HG02885 (cell line): ENCODE measurements at regions not wholly inside any gene's neighbourhood (a gene's known extent, or its start where the extent isn't known, plus 50 kb on each side); places are given as distances from the start of the nearest gene placed in this dataset.

Experiments used
- ATAC-seq: cut with Tn5 transposase; IDR thresholded peaks from one replicate; pipeline ENCODE4 v1.9.1; 2021; ENCODE audit warnings: mild to moderate bottlenecking; ENCODE audit not compliant: unreplicated experiment, poor library complexity

GRCh38 chr19:30227012-30227621 is 145.1 kb upstream of the ZNF536 start:
- ATAC-seq, result no peak

- peak; percentile 84 for ATAC-seq
These were observed 144.5 kb upstream of the ZNF536 start for GRCh38 chr19:30227661-30228112.

GRCh38 chr19:30228113-30228834 is 143.9 kb upstream of the ZNF536 start:
- ATAC-seq, result no peak

- no peak for ATAC-seq
These were observed 143.2 kb upstream of the ZNF536 start for GRCh38 chr19:30228835-30229524.

GRCh38 chr19:30229525-30230174 is 142.5 kb upstream of the ZNF536 start:
- no peak for ATAC-seq

GRCh38 chr19:30231408-30232318 is 140.5 kb upstream of the ZNF536 start:
- ATAC-seq, result no peak

- no peak for ATAC-seq
These were observed 138.8 kb upstream of the ZNF536 start for GRCh38 chr19:30233375-30233774.

- ATAC-seq, result no peak
These were observed 136.2 kb upstream of the ZNF536 start for GRCh38 chr19:30235946-30236345.

GRCh38 chr19:30236587-30236986 is 135.6 kb upstream of the ZNF536 start:
- ATAC-seq, result no peak

GRCh38 chr19:30237140-30237539 is 135.0 kb upstream of the ZNF536 start:
- no peak for ATAC-seq

GRCh38 chr19:30240904-30241695 is 131.1 kb upstream of the ZNF536 start:
- ATAC-seq, result no peak

- no peak for ATAC-seq
These were observed 127.7 kb upstream of the ZNF536 start for GRCh38 chr19:30244533-30244932.

- ATAC-seq, result no peak
These were observed 126.7 kb upstream of the ZNF536 start for GRCh38 chr19:30245401-30246039.

- no peak for ATAC-seq
These were observed 122.3 kb upstream of the ZNF536 start for GRCh38 chr19:30249911-30250310.

GRCh38 chr19:30252214-30252613 is 120.0 kb upstream of the ZNF536 start:
- no peak for ATAC-seq

- ATAC-seq, result no peak
These were observed 118.6 kb upstream of the ZNF536 start for GRCh38 chr19:30253581-30253996.

- no peak for ATAC-seq
These were observed 118.0 kb upstream of the ZNF536 start for GRCh38 chr19:30254158-30254557.

GRCh38 chr19:30254789-30255188 is 117.4 kb upstream of the ZNF536 start:
- no peak for ATAC-seq
